22Rv1 (cell line): ENCODE measurements at regions not wholly inside any gene's neighbourhood (a gene's known extent, or its start where the extent isn't known, plus 50 kb on each side); places are given as distances from the start of the nearest gene placed in this dataset.

Source experiments
- H3K27ac ChIP-seq: fragments of 450-650 bp; 2 replicates; pipeline ENCODE4 v1.5.1; 2017
- ZFX ChIP-seq: fragments of 450-650 bp; IDR thresholded peaks from 2 replicates; pipeline ENCODE4 v1.6.1; 2017; ENCODE audit warnings: antibody characterized with exemption, borderline replicate concordance
- TF ChIP-seq, protein P1 (sequence below): fragments of 450-650 bp; IDR thresholded peaks from 2 replicates; pipeline ENCODE4 v1.5.1; 2017; ENCODE audit warnings: mild to moderate bottlenecking

GRCh38 chr9:87243602-87244001, 254.1 kb upstream of the DAPK1 start:
- H3K27ac ChIP-seq, result no peak overlapping the region
- no peak for TF ChIP-seq ZFX
- TF ChIP-seq, protein P1, sequence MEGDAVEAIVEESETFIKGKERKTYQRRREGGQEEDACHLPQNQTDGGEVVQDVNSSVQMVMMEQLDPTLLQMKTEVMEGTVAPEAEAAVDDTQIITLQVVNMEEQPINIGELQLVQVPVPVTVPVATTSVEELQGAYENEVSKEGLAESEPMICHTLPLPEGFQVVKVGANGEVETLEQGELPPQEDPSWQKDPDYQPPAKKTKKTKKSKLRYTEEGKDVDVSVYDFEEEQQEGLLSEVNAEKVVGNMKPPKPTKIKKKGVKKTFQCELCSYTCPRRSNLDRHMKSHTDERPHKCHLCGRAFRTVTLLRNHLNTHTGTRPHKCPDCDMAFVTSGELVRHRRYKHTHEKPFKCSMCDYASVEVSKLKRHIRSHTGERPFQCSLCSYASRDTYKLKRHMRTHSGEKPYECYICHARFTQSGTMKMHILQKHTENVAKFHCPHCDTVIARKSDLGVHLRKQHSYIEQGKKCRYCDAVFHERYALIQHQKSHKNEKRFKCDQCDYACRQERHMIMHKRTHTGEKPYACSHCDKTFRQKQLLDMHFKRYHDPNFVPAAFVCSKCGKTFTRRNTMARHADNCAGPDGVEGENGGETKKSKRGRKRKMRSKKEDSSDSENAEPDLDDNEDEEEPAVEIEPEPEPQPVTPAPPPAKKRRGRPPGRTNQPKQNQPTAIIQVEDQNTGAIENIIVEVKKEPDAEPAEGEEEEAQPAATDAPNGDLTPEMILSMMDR, result no peak

- no peak overlapping the region for H3K27ac ChIP-seq
- no peak for TF ChIP-seq ZFX
These were observed 252.4 kb upstream of the DAPK1 start for GRCh38 chr9:87245271-87245670.

DNA sequence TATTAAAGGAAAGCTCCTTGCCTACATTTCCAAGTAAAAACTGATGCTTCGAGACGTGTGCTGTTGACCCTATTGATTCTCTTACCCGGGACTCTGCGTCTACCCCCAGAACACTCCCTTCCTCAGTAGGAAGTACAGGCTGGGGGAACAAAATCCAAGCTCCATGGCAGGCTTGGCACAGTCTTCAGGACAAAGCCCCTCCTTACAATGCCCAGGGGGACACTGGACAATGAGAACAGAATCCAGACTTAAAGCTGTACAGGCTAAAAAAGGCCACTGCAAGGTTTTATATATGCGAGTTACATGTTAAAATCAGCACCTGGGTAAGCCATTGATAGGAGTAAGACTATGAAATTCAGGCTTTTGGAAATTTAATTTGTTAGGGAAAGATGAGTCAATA, 250.6 kb upstream of the DAPK1 start:
- H3K27ac ChIP-seq, result no peak overlapping the region
- TF ChIP-seq, protein P1, result no peak
- TF ChIP-seq ZFX, result no peak

- TF ChIP-seq, protein P1, result no peak
- no peak for TF ChIP-seq ZFX
- H3K27ac ChIP-seq, result no peak overlapping the region
These were observed 248.6 kb upstream of the DAPK1 start for GRCh38 chr9:87249029-87249428.

DNA sequence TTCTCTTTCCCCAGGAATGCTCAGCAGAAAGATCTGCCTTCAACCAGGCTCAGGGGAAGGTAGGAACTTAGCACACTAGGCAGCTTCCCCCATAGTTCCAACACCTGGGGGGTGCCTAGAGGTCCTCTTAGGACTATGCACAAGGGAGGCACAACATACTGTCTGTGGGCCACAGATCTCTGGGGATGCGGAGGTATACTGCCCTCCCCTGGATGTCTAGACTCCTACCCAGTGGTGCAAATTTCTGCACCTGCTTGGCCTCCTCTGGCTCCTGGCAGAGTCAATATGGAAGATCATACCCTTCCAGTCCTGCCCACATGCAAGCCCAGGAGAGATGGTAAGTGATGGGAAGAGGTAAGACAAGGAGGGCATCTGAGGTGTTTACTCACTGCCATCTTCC, 247.5 kb upstream of the DAPK1 start:
- no peak overlapping the region for H3K27ac ChIP-seq
- TF ChIP-seq, protein P1, result no peak
- no peak for TF ChIP-seq ZFX

- H3K27ac ChIP-seq, result no peak overlapping the region
- TF ChIP-seq, protein P1, result no peak
- no peak for TF ChIP-seq ZFX
These were observed 242.1 kb upstream of the DAPK1 start for GRCh38 chr9:87255431-87256155.

DNA sequence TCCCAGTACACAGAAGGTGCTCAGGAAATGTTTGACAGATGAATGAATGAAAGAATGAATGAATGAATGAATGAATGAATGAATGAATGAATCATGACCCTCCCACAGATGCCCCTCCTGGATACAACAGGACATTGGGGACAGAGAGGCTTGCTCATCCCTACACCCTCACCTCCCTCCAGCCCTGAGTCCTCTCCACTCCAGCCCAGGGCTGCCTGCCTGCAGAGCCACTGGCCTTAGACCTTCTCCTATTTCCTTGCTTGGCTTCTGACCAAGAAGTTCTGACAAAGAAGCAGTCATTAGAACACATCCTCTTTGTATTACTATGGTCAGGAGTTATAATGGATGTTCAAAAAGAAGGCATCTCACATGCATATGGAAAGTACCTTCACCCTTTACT, 240.7 kb upstream of the DAPK1 start:
- TF ChIP-seq ZFX, result no peak
- no peak overlapping the region for H3K27ac ChIP-seq

DNA sequence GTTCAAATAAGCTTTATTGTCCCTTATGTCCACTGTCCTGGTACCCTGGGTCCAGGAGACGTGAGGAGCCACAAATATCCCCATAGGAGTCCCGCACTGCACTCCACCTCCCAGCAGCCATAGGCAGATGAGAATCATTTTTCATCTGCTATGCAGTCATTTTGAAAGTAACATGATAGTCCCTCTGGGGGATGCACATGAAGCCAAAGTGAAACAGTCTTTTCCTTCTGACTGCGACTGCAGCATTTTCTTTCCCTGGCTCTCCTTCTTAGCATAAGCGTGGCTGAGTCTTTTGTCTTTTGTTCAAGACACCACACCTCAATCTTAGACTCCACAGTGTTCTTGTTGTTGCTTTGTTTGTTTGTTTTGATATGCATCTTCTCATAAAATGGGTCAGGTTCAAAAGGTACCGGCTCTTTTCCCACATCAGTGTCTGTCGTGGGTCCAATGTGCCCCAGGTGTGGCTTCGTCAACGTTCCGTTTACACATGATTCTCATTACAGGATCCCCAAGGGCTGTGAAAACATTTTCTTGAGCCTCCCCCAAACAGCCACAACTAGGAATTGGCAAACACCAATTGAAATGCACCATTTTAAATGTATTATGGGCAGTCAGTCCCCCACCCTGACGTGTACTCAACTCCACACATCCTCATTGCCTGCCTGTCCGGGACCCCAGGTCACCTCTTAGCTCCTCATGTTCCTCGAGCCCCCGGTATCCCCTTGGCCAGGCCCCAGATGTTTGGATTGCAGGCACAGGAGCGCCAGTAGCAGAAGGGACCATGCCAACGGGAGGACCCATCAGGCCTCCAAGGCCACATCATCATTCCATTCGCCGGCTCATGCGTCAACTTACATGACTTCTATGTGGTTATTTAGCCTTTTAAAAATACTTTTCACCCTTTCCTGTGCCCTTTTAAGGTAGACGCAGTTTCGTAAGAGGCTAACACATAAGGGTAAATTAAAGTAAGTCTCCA, 237.8 kb upstream of the DAPK1 start:
- no peak overlapping the region for H3K27ac ChIP-seq
- TF ChIP-seq, protein P1, result no peak
- no peak for TF ChIP-seq ZFX
